ENCODE measurements at regions not wholly inside any gene's neighbourhood (a gene's known extent, or its start where the extent isn't known, plus 50 kb on each side); places are given as distances from the start of the nearest gene placed in this dataset.

- TF ChIP-seq, protein P1, sequence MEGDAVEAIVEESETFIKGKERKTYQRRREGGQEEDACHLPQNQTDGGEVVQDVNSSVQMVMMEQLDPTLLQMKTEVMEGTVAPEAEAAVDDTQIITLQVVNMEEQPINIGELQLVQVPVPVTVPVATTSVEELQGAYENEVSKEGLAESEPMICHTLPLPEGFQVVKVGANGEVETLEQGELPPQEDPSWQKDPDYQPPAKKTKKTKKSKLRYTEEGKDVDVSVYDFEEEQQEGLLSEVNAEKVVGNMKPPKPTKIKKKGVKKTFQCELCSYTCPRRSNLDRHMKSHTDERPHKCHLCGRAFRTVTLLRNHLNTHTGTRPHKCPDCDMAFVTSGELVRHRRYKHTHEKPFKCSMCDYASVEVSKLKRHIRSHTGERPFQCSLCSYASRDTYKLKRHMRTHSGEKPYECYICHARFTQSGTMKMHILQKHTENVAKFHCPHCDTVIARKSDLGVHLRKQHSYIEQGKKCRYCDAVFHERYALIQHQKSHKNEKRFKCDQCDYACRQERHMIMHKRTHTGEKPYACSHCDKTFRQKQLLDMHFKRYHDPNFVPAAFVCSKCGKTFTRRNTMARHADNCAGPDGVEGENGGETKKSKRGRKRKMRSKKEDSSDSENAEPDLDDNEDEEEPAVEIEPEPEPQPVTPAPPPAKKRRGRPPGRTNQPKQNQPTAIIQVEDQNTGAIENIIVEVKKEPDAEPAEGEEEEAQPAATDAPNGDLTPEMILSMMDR (IDR thresholded peaks at IDR 0.05; ENCODE audit: low read length), result no peak
- no peak for TF ChIP-seq EZH2 (IDR thresholded peaks at IDR 0.05; ENCODE audit: borderline replicate concordance, low read length)
These were observed 382.7 kb upstream of the RGS6 start for GRCh38 chr14:71549421-71550050.

Data from OCI-LY1 (cell line).